ENCODE measurements at regions not wholly inside any gene's neighbourhood (a gene's known extent, or its start where the extent isn't known, plus 50 kb on each side); places are given as distances from the start of the nearest gene placed in this dataset.

DNA sequence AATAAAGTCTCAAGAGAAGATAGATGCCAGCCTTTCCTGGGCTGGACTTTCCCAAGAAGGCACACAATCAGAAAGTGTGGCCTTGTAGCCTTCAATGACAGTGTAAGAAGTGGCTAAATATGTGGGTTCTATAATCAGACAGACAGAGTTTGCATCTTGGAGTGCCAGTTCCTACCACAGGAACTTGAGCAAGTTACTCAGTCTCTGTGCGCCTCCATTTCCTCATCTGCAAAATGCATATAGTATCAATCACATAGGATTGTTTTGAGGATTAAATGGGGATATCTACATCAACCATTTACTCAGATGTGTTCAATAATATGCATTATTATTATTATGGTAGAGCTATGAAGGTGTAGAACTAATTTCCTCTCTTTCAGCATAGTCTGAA is 176.8 kb upstream of the PTBP2 start:
- H3K9me3 ChIP-seq (replicated peaks; ENCODE audit: control insufficient read depth, insufficient read depth, low read depth, low read length) = no peaks in the 10 kb centered on the region
- FAIRE-seq (no peak), DNase-seq (ENCODE audit: extremely low read depth in 1 of 4, low spot score in 3 of 4) (no peak), ATAC-seq (no peak)
- H3K79me2 ChIP-seq (ENCODE audit: control insufficient read depth, insufficient read depth, low read length) = no peaks in the 10 kb centered on the region
- BruUV-seq (replicated peaks) = no TSS peak
- H3K27ac ChIP-seq (ENCODE audit: extremely low read depth, low read depth, low read length) = no peak overlapping the region
- no peak overlapping the region for H3K4me3 ChIP-seq
- no peak overlapping the region for H3K4me2 ChIP-seq (ENCODE audit: insufficient read depth, low read length)
- CTCF ChIA-PET (ENCODE audit: low intra/inter-chr PET ratio) = no interaction called here
- POLR2A ChIA-PET = no interaction called here
- no peak overlapping the region for H3K9ac ChIP-seq (ENCODE audit: insufficient read depth in 1 of 2, low read depth in 2 of 2, low read length in 2 of 2)
- in situ Hi-C loops (cut with MboI) = no loop called here
- intact Hi-C loops (cut with micrococcal nuclease) = no loop called here
- no peaks in the 10 kb centered on the region for H3K9me1 ChIP-seq (ENCODE audit: control insufficient read depth, insufficient read depth, low read length)
- WGBS (ENCODE audit: insufficient coverage, low coverage, missing lambda C conversion rate) = 0% methylated on average over 1 of the region's 1 CpG
- H4K20me1 ChIP-seq (replicated peaks; ENCODE audit: control insufficient read depth, insufficient read depth, low read length) = no peaks in the 10 kb centered on the region
- no peaks in the 10 kb centered on the region for H3K4me1 ChIP-seq (replicated peaks in 1 of 2; ENCODE audit: control insufficient read depth in 2 of 2, insufficient read depth in 2 of 2, low read length in 2 of 2)
- no peaks in the 10 kb centered on the region for H3K27me3 ChIP-seq (ENCODE audit: control insufficient read depth in 2 of 2, insufficient read depth in 2 of 2, low read length in 2 of 2)
- no peaks in the 10 kb centered on the region for H3K36me3 ChIP-seq (ENCODE audit: control insufficient read depth, insufficient read depth, low read length)
- no peak overlapping the region for H2AFZ ChIP-seq (ENCODE audit: low read depth, low read length)
- TF ChIP-seq KDM1A (IDR thresholded peaks at IDR 0.05) = no peak
- TF ChIP-seq CXXC5 (CRISPR knock-in tag; IDR thresholded peaks at IDR 0.05) = no peak
- TF ChIP-seq NFIC (IDR thresholded peaks at IDR 0.05) = no peak
- no peak for TF ChIP-seq HNRNPH1 (optimal IDR thresholded peaks at IDR 0.05; ENCODE audit: low read depth, low read length)
- no peak for TF ChIP-seq KAT8 (IDR thresholded peaks at IDR 0.05; ENCODE audit: low read depth)
- TF ChIP-seq CHCHD3 (CRISPR knock-in tag; IDR thresholded peaks at IDR 0.05) = no peak
- TF ChIP-seq ZNF197 (CRISPR knock-in tag; IDR thresholded peaks at IDR 0.05; ENCODE audit: low read depth) = no peak
- TF ChIP-seq, protein P1, sequence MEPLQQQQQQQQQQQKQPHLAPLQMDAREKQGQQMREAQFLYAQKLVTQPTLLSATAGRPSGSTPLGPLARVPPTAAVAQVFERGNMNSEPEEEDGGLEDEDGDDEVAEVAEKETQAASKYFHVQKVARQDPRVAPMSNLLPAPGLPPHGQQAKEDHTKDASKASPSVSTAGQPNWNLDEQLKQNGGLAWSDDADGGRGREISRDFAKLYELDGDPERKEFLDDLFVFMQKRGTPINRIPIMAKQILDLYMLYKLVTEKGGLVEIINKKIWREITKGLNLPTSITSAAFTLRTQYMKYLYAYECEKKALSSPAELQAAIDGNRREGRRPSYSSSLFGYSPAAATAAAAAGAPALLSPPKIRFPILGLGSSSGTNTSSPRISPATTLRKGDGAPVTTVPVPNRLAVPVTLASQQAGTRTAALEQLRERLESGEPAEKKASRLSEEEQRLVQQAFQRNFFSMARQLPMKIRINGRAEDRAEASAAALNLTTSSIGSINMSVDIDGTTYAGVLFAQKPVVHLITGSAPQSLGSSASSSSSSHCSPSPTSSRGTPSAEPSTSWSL (CRISPR knock-in tag; IDR thresholded peaks at IDR 0.05; ENCODE audit: borderline replicate concordance) = no peak
- no peak for TF ChIP-seq ADNP (tag; IDR thresholded peaks at IDR 0.05)
- TF ChIP-seq, protein P2, sequence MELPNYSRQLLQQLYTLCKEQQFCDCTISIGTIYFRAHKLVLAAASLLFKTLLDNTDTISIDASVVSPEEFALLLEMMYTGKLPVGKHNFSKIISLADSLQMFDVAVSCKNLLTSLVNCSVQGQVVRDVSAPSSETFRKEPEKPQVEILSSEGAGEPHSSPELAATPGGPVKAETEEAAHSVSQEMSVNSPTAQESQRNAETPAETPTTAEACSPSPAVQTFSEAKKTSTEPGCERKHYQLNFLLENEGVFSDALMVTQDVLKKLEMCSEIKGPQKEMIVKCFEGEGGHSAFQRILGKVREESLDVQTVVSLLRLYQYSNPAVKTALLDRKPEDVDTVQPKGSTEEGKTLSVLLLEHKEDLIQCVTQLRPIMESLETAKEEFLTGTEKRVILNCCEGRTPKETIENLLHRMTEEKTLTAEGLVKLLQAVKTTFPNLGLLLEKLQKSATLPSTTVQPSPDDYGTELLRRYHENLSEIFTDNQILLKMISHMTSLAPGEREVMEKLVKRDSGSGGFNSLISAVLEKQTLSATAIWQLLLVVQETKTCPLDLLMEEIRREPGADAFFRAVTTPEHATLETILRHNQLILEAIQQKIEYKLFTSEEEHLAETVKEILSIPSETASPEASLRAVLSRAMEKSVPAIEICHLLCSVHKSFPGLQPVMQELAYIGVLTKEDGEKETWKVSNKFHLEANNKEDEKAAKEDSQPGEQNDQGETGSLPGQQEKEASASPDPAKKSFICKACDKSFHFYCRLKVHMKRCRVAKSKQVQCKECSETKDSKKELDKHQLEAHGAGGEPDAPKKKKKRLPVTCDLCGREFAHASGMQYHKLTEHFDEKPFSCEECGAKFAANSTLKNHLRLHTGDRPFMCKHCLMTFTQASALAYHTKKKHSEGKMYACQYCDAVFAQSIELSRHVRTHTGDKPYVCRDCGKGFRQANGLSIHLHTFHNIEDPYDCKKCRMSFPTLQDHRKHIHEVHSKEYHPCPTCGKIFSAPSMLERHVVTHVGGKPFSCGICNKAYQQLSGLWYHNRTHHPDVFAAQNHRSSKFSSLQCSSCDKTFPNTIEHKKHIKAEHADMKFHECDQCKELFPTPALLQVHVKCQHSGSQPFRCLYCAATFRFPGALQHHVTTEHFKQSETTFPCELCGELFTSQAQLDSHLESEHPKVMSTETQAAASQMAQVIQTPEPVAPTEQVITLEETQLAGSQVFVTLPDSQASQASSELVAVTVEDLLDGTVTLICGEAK (IDR thresholded peaks at IDR 0.05) = no peak
- TF ChIP-seq, protein P2 (CRISPR knock-in tag; IDR thresholded peaks at IDR 0.05) = no peak
- TF ChIP-seq U2AF2 (optimal IDR thresholded peaks at IDR 0.05; ENCODE audit: low read depth, low read length) = no peak
- TF ChIP-seq ZNF695 (CRISPR knock-in tag; IDR thresholded peaks at IDR 0.05) = no peak
- TF ChIP-seq ZNF583 (CRISPR knock-in tag; IDR thresholded peaks at IDR 0.05) = no peak
